PC-3 (cell line): ENCODE measurements at regions not wholly inside any gene's neighbourhood (a gene's known extent, or its start where the extent isn't known, plus 50 kb on each side); places are given as distances from the start of the nearest gene placed in this dataset.

Source experiments
- ATAC-seq: fragments of 200-7000 bp; cut with Tn5 transposase; 2 replicates; pipeline ENCODE4 v1.9.1; 2020; ENCODE audit warnings: mild to moderate bottlenecking, moderate library complexity
- BruUV-seq: library from RNA; stranded (reverse); fragments of 400-500 nt; replicated peaks from 2 replicates; lab custom pipeline; 2021; lab: Mats Ljungman, UMichigan
- CTCF ChIA-PET: fragments of 300-600 bp; sonication (Branson Sonifier 250); formaldehyde crosslinking; loops from one replicate; lab custom pipeline; 2022; ENCODE audit warnings: antibody characterized with exemption; lab: Charles Lee
- POLR2A ChIA-PET: fragments of 300-600 bp; sonication (Branson Sonifier 250); formaldehyde crosslinking; loops from one replicate; lab custom pipeline; 2022; ENCODE audit warnings: antibody characterized with exemption; ENCODE audit not compliant: unreplicated experiment; lab: Charles Lee
- DNase-seq: peaks from one replicate; pipeline ENCODE4 v3.0.0-alpha.2; 2015
- H2AFZ ChIP-seq: fragments of 300-600 bp; sonication (generic); 2 replicates; pipeline ENCODE4 v1.6.0; 2016; ENCODE audit warnings: antibody characterized with exemption, low read length
- H3F3A ChIP-seq: fragments of 300-600 bp; sonication (generic); one replicate; pipeline ENCODE4 v1.6.0; 2017; ENCODE audit warnings: antibody characterized with exemption, low read length, control low read depth, mild to moderate bottlenecking; ENCODE audit not compliant: unreplicated experiment
- H3K27ac ChIP-seq: fragments of 300-600 bp; sonication (generic); 2 replicates; pipeline ENCODE4 v1.5.1; 2016; ENCODE audit warnings: mild to moderate bottlenecking, low read length
- H3K27me3 ChIP-seq: fragments of 300-600 bp; sonication (generic); 2 replicates; pipeline ENCODE4 v1.6.1; 2016; ENCODE audit warnings: low read length, mixed read lengths
- H3K36me3 ChIP-seq: fragments of 300-600 bp; sonication (generic); 2 replicates; pipeline ENCODE4 v1.6.1; 2016; ENCODE audit warnings: low read depth, mixed run types, low read length, mixed read lengths
- H3K4me1 ChIP-seq: fragments of 300-600 bp; sonication (generic); 2 replicates; pipeline ENCODE4 v1.5.1; 2016; ENCODE audit warnings: low read length; ENCODE audit not compliant: insufficient read depth
- H3K4me2 ChIP-seq: fragments of 300-600 bp; sonication (generic); 2 replicates; pipeline ENCODE4 v1.6.0; 2016; ENCODE audit warnings: low read length
- H3K4me3 ChIP-seq: fragments of 300-600 bp; sonication (generic); 2 replicates; pipeline ENCODE4 v1.5.1; 2016; ENCODE audit warnings: mild to moderate bottlenecking, low read length, mixed read lengths
- H3K79me2 ChIP-seq: fragments of 300-600 bp; sonication (generic); 2 replicates; pipeline ENCODE4 v1.6.1; 2017; ENCODE audit warnings: low read length, mixed read lengths
- H3K9ac ChIP-seq: fragments of 300-600 bp; sonication (generic); 2 replicates; pipeline ENCODE4 v1.6.0; 2016; ENCODE audit warnings: mild to moderate bottlenecking, low read length
- H3K9me2 ChIP-seq: fragments of 300-600 bp; sonication (generic); replicated peaks from 2 replicates; pipeline ENCODE4 v1.6.1; 2016; ENCODE audit warnings: mixed run types, low read length, mixed read lengths
- H3K9me3 ChIP-seq: fragments of 300-600 bp; sonication (generic); 2 replicates; pipeline ENCODE4 v1.6.1; 2016; ENCODE audit warnings: low read length, mixed read lengths
- H4K20me1 ChIP-seq: fragments of 300-600 bp; sonication (generic); 2 replicates; pipeline ENCODE4 v1.6.1; 2016; ENCODE audit warnings: low read length, mixed read lengths
- EZH2 ChIP-seq: fragments of 300-600 bp; sonication (generic); IDR thresholded peaks from one replicate; pipeline ENCODE4 v1.6.1; 2017; ENCODE audit warnings: antibody characterized with exemption, mild to moderate bottlenecking, low read length; ENCODE audit not compliant: unreplicated experiment
- EZH2phosphoT487 ChIP-seq: fragments of 300-600 bp; sonication (generic); IDR thresholded peaks from 2 replicates; pipeline ENCODE4 v1.6.1; 2018; ENCODE audit warnings: mild to moderate bottlenecking, antibody characterized with exemption, low read length, borderline replicate concordance
- intact Hi-C: fragments of 100-400 bp; cut with micrococcal nuclease; formaldehyde crosslinking; loops from 2 replicates; pipeline ENCODE4 v1.9.0; 2023
- TF ChIP-seq, protein P1 (sequence below): fragments of 300-600 bp; sonication (generic); conservative IDR thresholded peaks from 2 replicates; pipeline ENCODE4 v1.5.1; 2017; ENCODE audit warnings: antibody characterized with exemption, low read depth, mild to moderate bottlenecking, low read length

DNA sequence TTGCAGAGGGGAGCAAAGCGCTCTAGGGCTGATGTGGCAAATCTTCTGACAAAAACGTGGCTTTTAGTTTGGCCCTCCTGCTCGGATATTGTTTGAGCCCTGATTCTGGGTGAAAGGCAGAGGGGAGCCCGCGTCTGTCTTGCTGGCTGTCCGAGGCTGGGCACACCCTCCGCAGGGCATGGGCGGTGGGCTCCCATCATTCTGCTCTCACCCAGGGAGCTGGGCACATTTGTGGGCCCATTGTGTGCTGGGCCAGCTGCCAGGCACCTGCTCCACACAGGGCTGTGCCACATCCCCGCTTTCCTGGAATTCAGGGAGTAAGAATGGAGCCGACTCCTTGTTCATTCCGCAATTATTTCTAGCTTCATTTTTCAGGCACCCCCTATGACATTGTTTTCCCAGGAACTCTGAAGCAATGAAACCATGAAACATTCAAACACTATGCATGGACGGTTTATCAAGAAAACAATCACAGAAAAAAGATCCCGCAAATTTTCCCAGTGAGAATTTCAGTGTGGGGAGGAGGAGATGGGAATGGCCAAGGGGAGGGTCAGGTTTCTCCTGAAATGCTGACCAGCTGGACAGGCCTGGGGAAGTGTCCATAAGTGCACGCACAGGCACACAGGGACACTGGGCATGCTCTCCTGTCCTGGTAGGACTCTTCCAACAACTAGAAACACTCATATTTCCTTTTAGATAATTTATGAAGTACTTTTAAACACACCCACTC lies 341.1 kb downstream of the CXCL12 start:
- Histone ChIP-seq H3K9me3 (no peaks in the 10 kb centered on the region), H3K9me2 (no peaks in the 10 kb centered on the region), H3K36me3 (no peaks in the 10 kb centered on the region), H3K27ac (no peak overlapping the region), H3K4me1 (no peaks in the 10 kb centered on the region), H3K4me3 (no peak overlapping the region), H2AFZ (no peak overlapping the region), H3K9ac (no peak overlapping the region), H3F3A (no peaks in the 10 kb centered on the region), H3K27me3 (peaks cover 49% of the 10 kb centered on the region), H3K4me2 (no peak overlapping the region), H4K20me1 (no peaks in the 10 kb centered on the region), H3K79me2 (no peaks in the 10 kb centered on the region)
- intact Hi-C loops: no loop called here
- POLR2A ChIA-PET: no interaction called here
- BruUV-seq: no TSS peak
- TF ChIP-seq EZH2: no peak
- no peak for TF ChIP-seq EZH2phosphoT487
- TF ChIP-seq, protein P1, sequence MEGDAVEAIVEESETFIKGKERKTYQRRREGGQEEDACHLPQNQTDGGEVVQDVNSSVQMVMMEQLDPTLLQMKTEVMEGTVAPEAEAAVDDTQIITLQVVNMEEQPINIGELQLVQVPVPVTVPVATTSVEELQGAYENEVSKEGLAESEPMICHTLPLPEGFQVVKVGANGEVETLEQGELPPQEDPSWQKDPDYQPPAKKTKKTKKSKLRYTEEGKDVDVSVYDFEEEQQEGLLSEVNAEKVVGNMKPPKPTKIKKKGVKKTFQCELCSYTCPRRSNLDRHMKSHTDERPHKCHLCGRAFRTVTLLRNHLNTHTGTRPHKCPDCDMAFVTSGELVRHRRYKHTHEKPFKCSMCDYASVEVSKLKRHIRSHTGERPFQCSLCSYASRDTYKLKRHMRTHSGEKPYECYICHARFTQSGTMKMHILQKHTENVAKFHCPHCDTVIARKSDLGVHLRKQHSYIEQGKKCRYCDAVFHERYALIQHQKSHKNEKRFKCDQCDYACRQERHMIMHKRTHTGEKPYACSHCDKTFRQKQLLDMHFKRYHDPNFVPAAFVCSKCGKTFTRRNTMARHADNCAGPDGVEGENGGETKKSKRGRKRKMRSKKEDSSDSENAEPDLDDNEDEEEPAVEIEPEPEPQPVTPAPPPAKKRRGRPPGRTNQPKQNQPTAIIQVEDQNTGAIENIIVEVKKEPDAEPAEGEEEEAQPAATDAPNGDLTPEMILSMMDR: no peak
- no peak for ATAC-seq
- CTCF ChIA-PET: no interaction called here
- DNase-seq: no peak

DNA sequence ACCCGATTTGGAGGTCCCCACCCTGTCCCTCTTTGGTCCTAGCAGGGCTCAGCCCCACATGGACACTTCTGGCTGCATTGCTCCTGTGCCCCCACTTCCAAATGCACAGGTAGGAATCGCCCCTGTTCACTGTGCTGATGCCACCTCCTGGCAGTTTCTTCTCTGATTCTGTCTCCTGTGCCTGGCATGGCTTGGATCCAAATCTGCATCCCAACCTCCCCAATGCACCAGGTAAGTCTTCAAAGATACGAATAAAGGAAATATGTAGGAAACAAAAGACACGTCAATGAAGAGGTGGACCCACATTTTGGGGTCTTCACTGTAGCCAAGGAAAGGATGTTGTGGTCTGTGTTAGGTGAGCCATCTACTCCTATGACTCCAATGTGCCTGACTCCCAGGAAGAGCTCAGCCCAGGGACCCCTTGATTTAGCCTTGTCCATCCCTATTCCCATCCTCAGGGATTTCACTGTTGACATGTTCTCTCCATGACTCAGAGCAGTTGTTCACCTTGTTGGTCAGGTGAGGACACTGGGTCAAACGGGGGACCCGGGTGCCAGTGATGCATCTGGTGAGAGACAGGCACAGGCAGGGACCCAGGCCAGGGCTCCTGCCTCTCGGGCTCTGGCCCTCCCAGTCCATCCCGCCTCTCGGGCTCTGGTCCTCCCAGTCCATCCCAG lies 341.8 kb downstream of the CXCL12 start:
- H2AFZ ChIP-seq: no peak overlapping the region
- H3K9ac ChIP-seq: no peak overlapping the region
- intact Hi-C loops: no loop called here
- no peaks in the 10 kb centered on the region for H3F3A ChIP-seq
- H3K4me3 ChIP-seq: no peak overlapping the region
- no peaks in the 10 kb centered on the region for H3K9me2 ChIP-seq
- H3K36me3 ChIP-seq: no peaks in the 10 kb centered on the region
- CTCF ChIA-PET: no interaction called here
- H4K20me1 ChIP-seq: no peaks in the 10 kb centered on the region
- DNase-seq: no peak
- no peak overlapping the region for H3K27ac ChIP-seq
- POLR2A ChIA-PET: no interaction called here
- no TSS peak for BruUV-seq
- H3K4me1 ChIP-seq: no peaks in the 10 kb centered on the region
- TF ChIP-seq EZH2phosphoT487 (no peak), EZH2 (no peak)
- TF ChIP-seq, protein P1: no peak
- no peaks in the 10 kb centered on the region for H3K9me3 ChIP-seq
- no peaks in the 10 kb centered on the region for H3K79me2 ChIP-seq
- no peak overlapping the region for H3K4me2 ChIP-seq
- ATAC-seq: no peak
- H3K27me3 ChIP-seq: peaks cover 44% of the 10 kb centered on the region
